Fibroblast of the aortic adventitia (primary cell): ENCODE measurements at regions not wholly inside any gene's neighbourhood (a gene's known extent, or its start where the extent isn't known, plus 50 kb on each side); places are given as distances from the start of the nearest gene placed in this dataset.

Experiments used
- DNase-seq: peaks from one replicate; pipeline ENCODE4 v3.0.0-alpha.2; 2010; ENCODE audit warnings: low read depth
- H3K4me3 ChIP-seq: 2 replicates; pipeline ENCODE4 v1.5.1; 2011; ENCODE audit warnings: low read depth, mild to moderate bottlenecking, control low read depth, low read length, moderate library complexity
- CTCF ChIP-seq: IDR thresholded peaks from 2 replicates; pipeline ENCODE4 v1.5.1; 2011; ENCODE audit warnings: mild to moderate bottlenecking, low read length, control low read depth, inconsistent platforms; ENCODE audit not compliant: insufficient read depth

- DNase-seq, result no peak
- no peak overlapping the region for H3K4me3 ChIP-seq
- no peak for TF ChIP-seq CTCF
Observed at GRCh38 chr2:66080127-66080526, 354.8 kb upstream of the MEIS1 start.

GRCh38 chr2:66073172-66073571 lies 361.8 kb upstream of the MEIS1 start:
- no peak for DNase-seq

GRCh38 chr2:66070721-66071602 lies 364.0 kb upstream of the MEIS1 start:
- TF ChIP-seq CTCF, result no peak
- DNase-seq, result no peak
- H3K4me3 ChIP-seq, result no peak overlapping the region

More at GRCh38 chr2:66073172-66073571, 361.8 kb upstream of the MEIS1 start:
- no peak overlapping the region for H3K4me3 ChIP-seq
- no peak for TF ChIP-seq CTCF

- no peak for DNase-seq
- no peak for TF ChIP-seq CTCF
- H3K4me3 ChIP-seq, result no peak overlapping the region
Observed at GRCh38 chr2:66069937-66070720, 364.8 kb upstream of the MEIS1 start.

DNA sequence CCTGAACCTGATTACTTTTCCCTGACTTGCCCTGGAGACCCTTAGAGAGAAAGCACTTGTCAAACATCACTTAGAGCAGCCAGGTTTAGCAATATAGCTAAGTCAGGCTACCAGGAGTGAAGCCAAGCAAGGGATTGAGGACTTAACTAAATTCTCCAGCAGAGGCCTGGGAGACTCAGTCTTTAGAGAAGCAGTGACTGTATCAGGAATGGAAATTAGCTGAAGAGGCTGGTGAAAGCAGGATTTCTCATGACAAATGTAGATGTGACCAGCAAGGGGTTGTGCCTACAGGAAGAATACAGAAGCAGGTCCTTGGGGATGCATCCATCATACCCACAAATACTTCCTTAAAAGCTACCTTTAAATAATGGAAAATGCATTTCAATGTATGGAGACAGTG lies 368.9 kb upstream of the MEIS1 start:
- DNase-seq, result no peak
- no peak for TF ChIP-seq CTCF
- H3K4me3 ChIP-seq, result no peak overlapping the region

DNA sequence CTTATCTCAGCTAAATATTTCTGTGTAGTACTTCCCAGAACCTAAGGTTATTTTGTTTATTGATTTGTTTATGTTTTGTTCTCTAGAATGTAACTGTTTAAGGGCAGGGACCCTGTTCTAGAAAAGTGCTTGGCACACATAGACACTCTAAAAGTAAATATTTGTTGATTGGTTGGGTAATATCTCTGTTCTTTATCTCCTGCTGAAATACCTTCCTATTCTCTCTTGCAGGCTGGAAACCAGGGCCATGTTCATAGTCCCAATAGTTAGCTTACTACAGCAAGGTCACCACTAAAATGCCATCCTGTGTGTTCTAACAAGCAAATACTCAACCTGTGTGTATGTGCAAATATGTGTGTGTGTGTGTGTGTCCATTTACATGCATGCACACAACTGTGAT lies 375.6 kb upstream of the MEIS1 start:
- TF ChIP-seq CTCF, result no peak
- H3K4me3 ChIP-seq, result no peak overlapping the region
- DNase-seq, result no peak
